ENCODE measurements at regions not wholly inside any gene's neighbourhood (a gene's known extent, or its start where the extent isn't known, plus 50 kb on each side); places are given as distances from the start of the nearest gene placed in this dataset.

DNA sequence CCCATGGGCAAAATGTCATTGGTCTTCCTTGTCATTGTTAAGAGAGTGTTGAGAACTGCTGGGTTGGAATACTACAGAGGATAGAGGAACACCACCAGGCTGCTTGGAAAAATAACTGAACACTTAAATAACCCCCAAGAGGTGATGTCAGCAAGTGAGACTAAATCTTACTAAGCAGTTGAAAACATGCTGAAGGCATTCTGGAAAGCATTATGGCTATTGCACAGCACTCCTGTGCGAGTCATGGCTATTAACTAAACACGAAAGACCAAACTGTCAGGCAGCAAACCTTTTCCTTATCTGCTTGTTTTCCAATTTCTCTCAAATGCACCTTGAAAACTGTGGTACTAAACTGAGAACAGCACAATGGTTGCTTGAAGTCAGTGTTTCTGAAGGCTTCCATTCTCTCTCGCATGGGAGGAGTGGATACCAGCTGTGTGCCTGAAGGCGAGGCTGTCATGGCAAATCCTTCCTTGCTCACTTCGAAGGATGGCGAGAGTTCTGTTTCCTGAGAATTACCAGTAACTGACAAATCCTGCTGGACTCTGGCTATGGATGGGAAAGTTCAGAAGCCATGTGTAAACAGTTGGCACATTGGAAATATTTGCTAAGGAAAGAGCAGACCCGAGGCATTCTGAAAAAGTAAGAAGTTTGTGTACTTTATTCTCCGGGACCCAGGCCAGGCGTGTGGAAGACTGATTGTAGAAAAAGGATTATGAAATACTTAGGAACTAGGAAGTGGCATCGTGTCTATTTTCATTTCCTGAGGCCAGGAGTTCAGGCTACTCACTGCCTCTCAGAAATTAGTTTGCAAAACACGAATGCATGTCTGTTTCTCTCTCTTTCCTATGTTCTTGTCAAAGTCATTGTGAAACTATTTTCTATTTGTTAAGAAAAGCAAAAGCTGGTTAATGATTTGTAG is 182.1 kb downstream of the DMRT2 start:
- TF ChIP-seq POLR2A (IDR thresholded peaks at IDR 0.05; ENCODE audit: borderline replicate concordance, extremely low read depth, insufficient read depth, insufficient read length): no peak
- no peak for TF ChIP-seq MAX (IDR thresholded peaks at IDR 0.05)
- TF ChIP-seq, protein P1, sequence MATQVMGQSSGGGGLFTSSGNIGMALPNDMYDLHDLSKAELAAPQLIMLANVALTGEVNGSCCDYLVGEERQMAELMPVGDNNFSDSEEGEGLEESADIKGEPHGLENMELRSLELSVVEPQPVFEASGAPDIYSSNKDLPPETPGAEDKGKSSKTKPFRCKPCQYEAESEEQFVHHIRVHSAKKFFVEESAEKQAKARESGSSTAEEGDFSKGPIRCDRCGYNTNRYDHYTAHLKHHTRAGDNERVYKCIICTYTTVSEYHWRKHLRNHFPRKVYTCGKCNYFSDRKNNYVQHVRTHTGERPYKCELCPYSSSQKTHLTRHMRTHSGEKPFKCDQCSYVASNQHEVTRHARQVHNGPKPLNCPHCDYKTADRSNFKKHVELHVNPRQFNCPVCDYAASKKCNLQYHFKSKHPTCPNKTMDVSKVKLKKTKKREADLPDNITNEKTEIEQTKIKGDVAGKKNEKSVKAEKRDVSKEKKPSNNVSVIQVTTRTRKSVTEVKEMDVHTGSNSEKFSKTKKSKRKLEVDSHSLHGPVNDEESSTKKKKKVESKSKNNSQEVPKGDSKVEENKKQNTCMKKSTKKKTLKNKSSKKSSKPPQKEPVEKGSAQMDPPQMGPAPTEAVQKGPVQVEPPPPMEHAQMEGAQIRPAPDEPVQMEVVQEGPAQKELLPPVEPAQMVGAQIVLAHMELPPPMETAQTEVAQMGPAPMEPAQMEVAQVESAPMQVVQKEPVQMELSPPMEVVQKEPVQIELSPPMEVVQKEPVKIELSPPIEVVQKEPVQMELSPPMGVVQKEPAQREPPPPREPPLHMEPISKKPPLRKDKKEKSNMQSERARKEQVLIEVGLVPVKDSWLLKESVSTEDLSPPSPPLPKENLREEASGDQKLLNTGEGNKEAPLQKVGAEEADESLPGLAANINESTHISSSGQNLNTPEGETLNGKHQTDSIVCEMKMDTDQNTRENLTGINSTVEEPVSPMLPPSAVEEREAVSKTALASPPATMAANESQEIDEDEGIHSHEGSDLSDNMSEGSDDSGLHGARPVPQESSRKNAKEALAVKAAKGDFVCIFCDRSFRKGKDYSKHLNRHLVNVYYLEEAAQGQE (IDR thresholded peaks at IDR 0.05; ENCODE audit: low read depth): no peak
- TF ChIP-seq CTCF (IDR thresholded peaks at IDR 0.05 in 2 of 3, conservative IDR thresholded peaks at IDR 0.05 in 1 of 3; ENCODE audit: borderline replicate concordance in 1 of 3, insufficient read depth in 1 of 3, low read depth in 2 of 3, low read length in 2 of 3): no peak
- no peak for TF ChIP-seq JUND (IDR thresholded peaks at IDR 0.05)
- no peak for TF ChIP-seq EZH2 (IDR thresholded peaks at IDR 0.05)
- TF ChIP-seq RAD21 (IDR thresholded peaks at IDR 0.05; ENCODE audit: low read depth): no peak
- no peak for TF ChIP-seq CEBPB (IDR thresholded peaks at IDR 0.05; ENCODE audit: low read depth)
- TF ChIP-seq SP1 (IDR thresholded peaks at IDR 0.05; ENCODE audit: low read depth): no peak
- TF ChIP-seq EZH2phosphoT487 (IDR thresholded peaks at IDR 0.05; ENCODE audit: borderline replicate concordance): no peak
- no peak for TF ChIP-seq ZNF274 (IDR thresholded peaks at IDR 0.05; ENCODE audit: low read depth, low read length)
- no peak for TF ChIP-seq EGR1 (IDR thresholded peaks at IDR 0.05; ENCODE audit: low read depth)
- no peak for TF ChIP-seq SRF (IDR thresholded peaks at IDR 0.05; ENCODE audit: low read depth)
- TF ChIP-seq POLR2AphosphoS5 (IDR thresholded peaks at IDR 0.05; ENCODE audit: low read depth, low read length): no peak

All from HCT116 (cell line).